AG09319 (cell line): ENCODE measurements at regions not wholly inside any gene's neighbourhood (a gene's known extent, or its start where the extent isn't known, plus 50 kb on each side); places are given as distances from the start of the nearest gene placed in this dataset.
A peak's percentile ranks its signal among the peaks of the same experiment; 100 is the strongest.
"Not testable (repeated sequence)": the region's sequence is repeated elsewhere in the genome, so short reads cannot be mapped to it uniquely, and the experiment has no call there.

Source experiments
- DNase-seq: peaks from one replicate; pipeline ENCODE4 v3.0.0-alpha.2; 2010; ENCODE audit warnings: low read depth; ENCODE audit errors: extremely low read depth
- CTCF ChIP-seq: IDR thresholded peaks from 2 replicates; pipeline ENCODE4 v1.5.1; 2011; ENCODE audit warnings: low read depth, mild to moderate bottlenecking, inconsistent platforms, low read length, moderate library complexity

- DNase-seq = no peak
- no peak for TF ChIP-seq CTCF
Observed at GRCh38 chr16:29313559-29314048, 92.9 kb downstream of the NPIPB11 start.

GRCh38 chr16:29312835-29313558 is 93.5 kb downstream of the NPIPB11 start:
- TF ChIP-seq CTCF = no peak
- DNase-seq = no peak

- not testable (repeated sequence) for DNase-seq
Observed at GRCh38 chr16:29312345-29312675, 94.2 kb downstream of the NPIPB11 start.

GRCh38 chr16:29311461-29312344 is 94.8 kb downstream of the NPIPB11 start:
- no peak for DNase-seq
- TF ChIP-seq CTCF = no peak

GRCh38 chr16:29310852-29311314 is 95.6 kb downstream of the NPIPB11 start:
- TF ChIP-seq CTCF = peak; percentile 9
- no peak for DNase-seq

GRCh38 chr16:29310243-29310642 is 96.3 kb downstream of the NPIPB11 start:
- not testable (repeated sequence) for DNase-seq

- DNase-seq = not testable (repeated sequence)
Observed at GRCh38 chr16:29309601-29310000, 96.9 kb downstream of the NPIPB11 start.

- no peak for TF ChIP-seq CTCF
- DNase-seq = no peak
Observed at GRCh38 chr16:29308644-29309546, 97.6 kb downstream of the NPIPB11 start.
